Type B pancreatic cell (in vitro differentiated cells): ENCODE measurements at regions not wholly inside any gene's neighbourhood (a gene's known extent, or its start where the extent isn't known, plus 50 kb on each side); places are given as distances from the start of the nearest gene placed in this dataset.

Experiments used
- DNase-seq: peaks from one replicate; pipeline ENCODE4 v3.0.0; 2021; ENCODE audit warnings: mixed read lengths; ENCODE audit not compliant: unreplicated experiment; ENCODE audit errors: extremely low spot score
- H3K27ac Mint-ChIP-seq: 2 replicates; pipeline ENCODE4 v1.8.0; 2021; ENCODE audit warnings: mild to moderate bottlenecking, mixed read lengths
- H3K27me3 Mint-ChIP-seq: 2 replicates; pipeline ENCODE4 v1.8.0; 2021; ENCODE audit warnings: mixed read lengths
- H3K36me3 Mint-ChIP-seq: 2 replicates; pipeline ENCODE4 v1.8.0; 2021; ENCODE audit warnings: mixed read lengths
- H3K4me1 Mint-ChIP-seq: one replicate; pipeline ENCODE4 v1.8.0; 2021; ENCODE audit warnings: mixed read lengths; ENCODE audit not compliant: unreplicated experiment
- H3K4me3 Mint-ChIP-seq: 2 replicates; pipeline ENCODE4 v1.8.0; 2021; ENCODE audit warnings: mild to moderate bottlenecking, mixed read lengths
- H3K9me3 Mint-ChIP-seq: 2 replicates; pipeline ENCODE4 v1.8.0; 2021; ENCODE audit warnings: mixed read lengths
- TF ChIP-seq, protein P1 (sequence below): fragments of 200-600 bp; sonication (generic); conservative IDR thresholded peaks from 2 replicates; pipeline ENCODE4 v1.5.0; 2021; ENCODE audit warnings: antibody characterized with exemption, mild to moderate bottlenecking

DNA sequence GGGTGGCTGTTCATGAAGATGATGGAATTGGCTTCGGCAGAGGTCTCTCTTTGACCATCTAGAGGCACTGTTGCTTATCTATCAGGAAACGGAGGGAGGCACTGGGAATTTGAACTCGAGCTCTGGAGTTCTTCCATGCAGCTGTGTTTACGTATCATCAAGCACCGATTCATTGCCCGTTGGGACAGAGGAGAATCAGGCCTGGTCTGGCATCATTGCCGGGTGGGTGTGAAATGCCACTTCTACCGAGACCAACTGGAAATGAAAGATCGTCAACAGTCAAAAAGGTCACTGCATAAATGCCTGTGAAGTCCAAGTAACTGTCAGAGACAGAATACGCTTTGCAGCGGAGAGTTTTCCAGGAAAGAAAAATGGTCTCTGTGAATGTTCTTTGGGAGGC lies 166.9 kb downstream of the ASMT start:
- no peak overlapping the region for H3K4me3 Mint-ChIP-seq
- no peaks in the 10 kb centered on the region for H3K4me1 Mint-ChIP-seq
- H3K27ac Mint-ChIP-seq = no peak overlapping the region
- H3K36me3 Mint-ChIP-seq = peaks cover 4% of the 10 kb centered on the region
- peaks cover 15% of the 10 kb centered on the region for H3K9me3 Mint-ChIP-seq
- TF ChIP-seq, protein P1, sequence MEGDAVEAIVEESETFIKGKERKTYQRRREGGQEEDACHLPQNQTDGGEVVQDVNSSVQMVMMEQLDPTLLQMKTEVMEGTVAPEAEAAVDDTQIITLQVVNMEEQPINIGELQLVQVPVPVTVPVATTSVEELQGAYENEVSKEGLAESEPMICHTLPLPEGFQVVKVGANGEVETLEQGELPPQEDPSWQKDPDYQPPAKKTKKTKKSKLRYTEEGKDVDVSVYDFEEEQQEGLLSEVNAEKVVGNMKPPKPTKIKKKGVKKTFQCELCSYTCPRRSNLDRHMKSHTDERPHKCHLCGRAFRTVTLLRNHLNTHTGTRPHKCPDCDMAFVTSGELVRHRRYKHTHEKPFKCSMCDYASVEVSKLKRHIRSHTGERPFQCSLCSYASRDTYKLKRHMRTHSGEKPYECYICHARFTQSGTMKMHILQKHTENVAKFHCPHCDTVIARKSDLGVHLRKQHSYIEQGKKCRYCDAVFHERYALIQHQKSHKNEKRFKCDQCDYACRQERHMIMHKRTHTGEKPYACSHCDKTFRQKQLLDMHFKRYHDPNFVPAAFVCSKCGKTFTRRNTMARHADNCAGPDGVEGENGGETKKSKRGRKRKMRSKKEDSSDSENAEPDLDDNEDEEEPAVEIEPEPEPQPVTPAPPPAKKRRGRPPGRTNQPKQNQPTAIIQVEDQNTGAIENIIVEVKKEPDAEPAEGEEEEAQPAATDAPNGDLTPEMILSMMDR = no peak
- no peaks in the 10 kb centered on the region for H3K27me3 Mint-ChIP-seq
- DNase-seq = peak; percentile 31

DNA sequence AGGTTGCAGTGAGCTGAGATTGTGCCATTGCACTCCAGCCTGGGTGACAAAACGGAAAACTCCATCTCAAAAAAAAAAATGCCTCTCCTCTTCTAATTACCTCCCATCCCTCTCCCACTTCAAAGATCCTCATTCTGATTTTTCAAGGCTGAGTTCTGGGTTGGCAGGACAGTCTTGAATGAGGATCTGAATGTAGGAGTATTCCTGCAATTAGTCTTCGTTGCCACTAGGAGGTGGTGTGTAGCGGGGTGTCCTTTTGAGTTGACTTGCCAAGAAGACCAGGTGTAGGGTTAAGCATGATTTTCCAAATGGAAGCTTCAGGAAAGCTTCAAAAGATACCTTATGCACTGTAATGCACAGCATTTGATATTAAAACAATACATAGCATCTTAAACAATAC lies 169.9 kb downstream of the ASMT start:
- Mint-ChIP-seq H3K4me3 (no peak overlapping the region), H3K27me3 (no peaks in the 10 kb centered on the region), H3K9me3 (peaks cover 10% of the 10 kb centered on the region), H3K4me1 (no peaks in the 10 kb centered on the region), H3K27ac (no peak overlapping the region), H3K36me3 (peaks cover 4% of the 10 kb centered on the region)
- DNase-seq = no peak
- TF ChIP-seq, protein P1 = peak; percentile 51

DNA sequence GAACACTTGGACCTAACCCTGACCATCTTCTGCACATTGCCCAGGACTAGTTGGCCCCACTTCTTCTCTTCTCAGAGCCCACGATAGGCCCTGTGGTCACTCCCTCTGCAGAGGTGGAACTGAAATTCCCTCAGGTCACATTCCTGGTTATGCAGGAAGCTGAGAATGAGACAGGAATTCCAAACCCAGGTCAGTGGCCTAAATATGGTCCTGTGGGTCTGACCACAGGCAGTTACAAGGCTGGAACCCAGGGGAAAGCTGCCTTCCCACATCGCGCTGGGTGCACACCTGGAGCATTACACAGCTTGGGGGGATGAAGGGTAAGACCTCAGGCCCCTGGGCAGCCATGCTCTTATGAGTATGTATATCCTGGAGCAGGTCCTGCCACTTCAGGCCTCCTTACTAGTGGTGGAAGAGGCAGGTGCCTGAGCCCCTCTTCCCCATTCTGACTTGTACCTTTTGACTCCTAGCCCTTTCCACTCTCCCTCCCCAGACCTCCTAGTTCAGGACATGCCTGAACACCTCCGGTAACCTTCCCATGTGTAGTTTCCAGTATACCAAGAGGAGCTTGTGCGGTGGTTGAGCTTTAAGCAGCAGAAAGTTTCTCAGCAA lies 173.5 kb downstream of the ASMT start:
- TF ChIP-seq, protein P1 = no peak
- H3K9me3 Mint-ChIP-seq = peaks cover 7% of the 10 kb centered on the region
- no peak overlapping the region for H3K27ac Mint-ChIP-seq
- H3K27me3 Mint-ChIP-seq = no peaks in the 10 kb centered on the region
- DNase-seq = peak; percentile 29
- no peaks in the 10 kb centered on the region for H3K36me3 Mint-ChIP-seq
- no peak overlapping the region for H3K4me3 Mint-ChIP-seq
- H3K4me1 Mint-ChIP-seq = no peaks in the 10 kb centered on the region

DNA sequence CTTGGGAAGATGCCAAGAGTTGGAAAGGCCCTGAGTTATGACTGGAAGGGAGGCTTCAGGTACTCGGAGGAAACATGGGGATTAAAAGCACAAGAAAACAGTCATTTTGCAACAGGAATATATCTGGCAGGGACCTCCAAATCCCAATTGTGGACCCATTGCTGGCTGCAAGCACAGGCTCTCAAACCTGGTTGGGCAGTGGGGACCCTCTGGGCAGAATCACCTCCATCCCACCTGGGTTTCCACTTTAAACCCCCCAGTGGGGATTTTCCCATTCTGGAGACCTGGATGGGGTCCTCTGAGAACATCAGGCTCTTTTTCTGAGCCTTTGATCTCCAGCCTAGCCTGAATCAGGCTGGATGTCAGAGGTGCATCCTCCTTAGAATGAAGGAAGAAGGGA lies 177.8 kb downstream of the ASMT start:
- TF ChIP-seq, protein P1 = no peak
- no peaks in the 10 kb centered on the region for H3K9me3 Mint-ChIP-seq
- no peaks in the 10 kb centered on the region for H3K36me3 Mint-ChIP-seq
- H3K27me3 Mint-ChIP-seq = no peaks in the 10 kb centered on the region
- no peaks in the 10 kb centered on the region for H3K4me1 Mint-ChIP-seq
- DNase-seq = peak; percentile 36
- H3K4me3 Mint-ChIP-seq = no peak overlapping the region
- no peak overlapping the region for H3K27ac Mint-ChIP-seq

DNA sequence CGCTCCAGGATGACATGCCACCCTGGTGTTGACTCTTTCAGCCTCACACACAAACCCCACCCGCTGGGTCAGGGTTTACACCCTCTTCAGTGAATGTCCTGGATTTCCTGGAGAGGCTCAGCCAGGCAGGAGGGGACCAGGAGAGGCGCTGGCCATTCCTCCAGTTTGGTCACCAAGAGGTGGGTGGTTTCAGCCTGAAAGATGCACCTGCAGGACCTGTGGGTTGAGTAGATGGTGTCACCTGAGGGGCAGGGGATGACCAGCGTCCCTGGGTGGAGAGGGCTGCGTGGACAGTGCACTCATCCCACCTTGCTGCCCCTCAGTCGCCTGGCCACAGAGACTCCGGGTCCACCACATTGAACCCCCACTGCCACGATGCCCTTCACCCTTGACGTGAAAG lies 179.7 kb downstream of the ASMT start:
- Mint-ChIP-seq H3K9me3 (no peaks in the 10 kb centered on the region), H3K4me3 (no peak overlapping the region), H3K36me3 (no peaks in the 10 kb centered on the region), H3K27ac (no peak overlapping the region), H3K27me3 (no peaks in the 10 kb centered on the region), H3K4me1 (no peaks in the 10 kb centered on the region)
- TF ChIP-seq, protein P1 = no peak
- peak; percentile 56 for DNase-seq

DNA sequence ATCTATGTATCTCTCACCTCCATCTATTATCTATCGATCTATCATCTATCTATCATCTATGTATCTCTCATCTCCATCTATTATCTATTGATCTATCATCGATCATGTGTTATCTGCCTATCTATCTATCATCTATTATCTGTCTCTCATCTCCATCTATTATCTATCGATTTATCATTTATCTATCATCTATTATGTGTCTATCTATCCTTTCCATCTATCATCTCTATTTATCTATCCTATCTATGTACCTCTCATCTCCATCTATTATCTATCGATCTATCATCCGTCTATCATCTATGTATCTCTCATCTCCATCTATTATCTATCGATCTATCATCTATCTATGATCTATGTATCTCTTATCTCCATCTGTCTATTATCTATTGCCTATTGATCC lies 188.1 kb downstream of the ASMT start:
- Mint-ChIP-seq H3K4me1 (peaks cover 8% of the 10 kb centered on the region), H3K36me3 (no peaks in the 10 kb centered on the region), H3K4me3 (no peak overlapping the region), H3K27me3 (no peaks in the 10 kb centered on the region), H3K27ac (no peak overlapping the region), H3K9me3 (no peaks in the 10 kb centered on the region)
- no peak for DNase-seq
- TF ChIP-seq, protein P1 = no peak
